Caco-2 (cell line): ENCODE measurements at regions not wholly inside any gene's neighbourhood (a gene's known extent, or its start where the extent isn't known, plus 50 kb on each side); places are given as distances from the start of the nearest gene placed in this dataset.

Experiments used
- BruUV-seq: library from RNA; stranded (reverse); fragments of 400-500 nt; replicated peaks from 2 replicates; lab custom pipeline; 2021; lab: Mats Ljungman, UMichigan
- CTCF ChIA-PET: fragments of 300-600 bp; sonication (Branson Sonifier 250); formaldehyde crosslinking; loops from one replicate; lab custom pipeline; 2022; ENCODE audit warnings: antibody characterized with exemption; lab: Charles Lee
- POLR2A ChIA-PET: fragments of 300-600 bp; sonication (Branson Sonifier 250); formaldehyde crosslinking; loops from one replicate; lab custom pipeline; 2022; ENCODE audit warnings: antibody characterized with exemption; lab: Charles Lee
- DNase-seq, 2 experiments: peaks; one replicate each; pipeline versions ENCODE4 v3.0.0 to v3.0.0-alpha.2; 2020 to 2022
- H3K27me3 ChIP-seq: replicated peaks from 2 replicates; pipeline ENCODE4 v1.6.0; 2011; ENCODE audit warnings: low read length; ENCODE audit not compliant: control insufficient read depth, insufficient read depth
- H3K36me3 ChIP-seq: 2 replicates; pipeline ENCODE4 v1.5.1; 2011; ENCODE audit warnings: low read length; ENCODE audit not compliant: control insufficient read depth, insufficient read depth
- H3K4me1 ChIP-seq: fragments of 250-450 bp; sonication (Bioruptor Pico); 2 replicates; pipeline ENCODE4 v1.5.1; 2020; ENCODE audit warnings: mild to moderate bottlenecking
- H3K4me3 ChIP-seq: 2 replicates; pipeline ENCODE4 v1.5.1; 2011; ENCODE audit warnings: low read depth, mild to moderate bottlenecking, control low read depth, low read length
- H3K9me3 ChIP-seq: fragments of 250-450 bp; sonication (Bioruptor Pico); 2 replicates; pipeline ENCODE4 v1.5.1; 2020; ENCODE audit warnings: mild to moderate bottlenecking, moderate library complexity
- H3K27ac Mint-ChIP-seq: one replicate; pipeline ENCODE4 v1.8.0; 2022; ENCODE audit warnings: mixed read lengths; ENCODE audit not compliant: unreplicated experiment
- H3K27me3 Mint-ChIP-seq: one replicate; pipeline ENCODE4 v1.8.0; 2022; ENCODE audit warnings: mixed read lengths; ENCODE audit not compliant: insufficient read depth, unreplicated experiment
- H3K36me3 Mint-ChIP-seq: one replicate; pipeline ENCODE4 v1.8.0; 2022; ENCODE audit warnings: mild to moderate bottlenecking, mixed read lengths; ENCODE audit not compliant: insufficient read depth, unreplicated experiment
- H3K4me1 Mint-ChIP-seq: one replicate; pipeline ENCODE4 v1.8.0; 2022; ENCODE audit warnings: low read depth, mixed read lengths; ENCODE audit not compliant: unreplicated experiment
- H3K4me3 Mint-ChIP-seq: one replicate; pipeline ENCODE4 v1.8.0; 2022; ENCODE audit warnings: mild to moderate bottlenecking, moderate library complexity, mixed read lengths; ENCODE audit not compliant: unreplicated experiment
- H3K9me3 Mint-ChIP-seq: one replicate; pipeline ENCODE4 v1.8.0; 2022; ENCODE audit warnings: mixed read lengths; ENCODE audit not compliant: unreplicated experiment
- intact Hi-C: fragments of 100-400 bp; cut with micrococcal nuclease; formaldehyde crosslinking; loops from one replicate; pipeline ENCODE4 v1.10.0; 2022; ENCODE audit not compliant: unreplicated experiment
- TF ChIP-seq, protein P1 (sequence below), 2 experiments: fragments of 200-600 bp in 1 of 2; IDR thresholded peaks; 1 replicate in 1 of 2; 2 replicates in 1 of 2; pipeline versions ENCODE4 v1.5.1 to v1.8.0; 2011 to 2022; ENCODE audit warnings: antibody characterized with exemption in 1 of 2, control low read depth in 1 of 2, inconsistent platforms in 1 of 2, low read depth in 1 of 2, low read length in 1 of 2, mild to moderate bottlenecking in 1 of 2, moderate library complexity in 1 of 2; ENCODE audit not compliant: insufficient read depth in 1 of 2, severe bottlenecking in 1 of 2, unreplicated experiment in 1 of 2

DNA sequence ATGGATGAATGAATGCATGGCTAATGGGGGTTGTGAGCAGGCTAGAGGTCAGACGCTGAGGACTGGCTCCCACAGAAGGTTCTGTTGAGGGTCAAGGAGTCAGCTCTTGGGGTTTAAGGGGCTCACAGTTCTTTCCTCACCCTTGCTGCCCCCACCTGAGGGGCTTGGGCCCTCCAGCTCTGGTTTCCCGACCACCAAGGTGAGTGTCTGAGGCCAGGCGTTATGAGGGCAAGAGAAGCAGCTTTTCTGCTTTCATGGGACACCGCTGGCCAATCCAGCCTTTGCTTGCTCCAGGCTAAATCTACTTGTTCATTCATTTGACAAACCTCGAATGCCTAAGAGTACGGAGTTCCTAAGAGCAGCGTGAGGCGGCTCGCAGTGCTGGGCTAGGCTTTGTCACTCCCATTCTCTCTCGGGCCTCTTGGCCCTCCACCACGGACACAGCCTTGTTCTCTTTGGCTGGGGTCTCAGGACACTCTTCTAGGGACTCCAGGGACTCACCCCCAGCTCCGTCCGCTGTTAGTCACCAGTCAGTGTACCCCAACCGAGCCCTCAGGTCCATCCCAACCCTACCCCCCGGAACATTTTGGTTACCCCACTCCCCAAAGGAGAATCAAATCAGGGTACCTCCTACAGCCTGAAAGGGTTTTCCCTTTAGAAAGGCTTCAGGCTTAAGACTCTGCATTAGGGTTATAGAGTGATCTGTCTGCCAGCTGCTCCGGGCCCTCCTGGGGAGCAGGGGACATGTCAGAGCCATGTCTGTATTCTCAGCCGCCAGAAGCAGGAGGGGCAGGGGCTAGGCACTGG lies 210.1 kb upstream of the MVB12B start:
- Histone ChIP-seq H3K36me3 (no peaks in the 10 kb centered on the region), H3K27me3 (no peaks in the 10 kb centered on the region; the same call in 1 of the 2 replicates), H3K4me1 (peaks cover 10% of the 10 kb centered on the region), H3K4me3 (no peak overlapping the region), H3K9me3 (no peaks in the 10 kb centered on the region)
- POLR2A ChIA-PET: interaction anchor here (0.5 to 0.6 kb wide), 2 partner anchors 198 to 376 kb away, joined by 3 to 4 read pairs; no protein-coding TSS in a partner anchor
- intact Hi-C loops: no loop called here
- DNase-seq: no peak
- Mint-ChIP-seq H3K4me3 (no peak overlapping the region), H3K9me3 (no peaks in the 10 kb centered on the region), H3K4me1 (peaks cover 8% of the 10 kb centered on the region), H3K36me3 (no peaks in the 10 kb centered on the region), H3K27ac (no peak overlapping the region), H3K27me3 (peaks cover 11% of the 10 kb centered on the region)
- TF ChIP-seq, protein P1, sequence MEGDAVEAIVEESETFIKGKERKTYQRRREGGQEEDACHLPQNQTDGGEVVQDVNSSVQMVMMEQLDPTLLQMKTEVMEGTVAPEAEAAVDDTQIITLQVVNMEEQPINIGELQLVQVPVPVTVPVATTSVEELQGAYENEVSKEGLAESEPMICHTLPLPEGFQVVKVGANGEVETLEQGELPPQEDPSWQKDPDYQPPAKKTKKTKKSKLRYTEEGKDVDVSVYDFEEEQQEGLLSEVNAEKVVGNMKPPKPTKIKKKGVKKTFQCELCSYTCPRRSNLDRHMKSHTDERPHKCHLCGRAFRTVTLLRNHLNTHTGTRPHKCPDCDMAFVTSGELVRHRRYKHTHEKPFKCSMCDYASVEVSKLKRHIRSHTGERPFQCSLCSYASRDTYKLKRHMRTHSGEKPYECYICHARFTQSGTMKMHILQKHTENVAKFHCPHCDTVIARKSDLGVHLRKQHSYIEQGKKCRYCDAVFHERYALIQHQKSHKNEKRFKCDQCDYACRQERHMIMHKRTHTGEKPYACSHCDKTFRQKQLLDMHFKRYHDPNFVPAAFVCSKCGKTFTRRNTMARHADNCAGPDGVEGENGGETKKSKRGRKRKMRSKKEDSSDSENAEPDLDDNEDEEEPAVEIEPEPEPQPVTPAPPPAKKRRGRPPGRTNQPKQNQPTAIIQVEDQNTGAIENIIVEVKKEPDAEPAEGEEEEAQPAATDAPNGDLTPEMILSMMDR (IDR thresholded peaks at IDR 0.05; ENCODE audit: insufficient read depth in 1 of 2, low read depth in 1 of 2, low read length in 1 of 2, severe bottlenecking in 1 of 2, unreplicated experiment in 1 of 2): no peak
- CTCF ChIA-PET: no interaction called here
- BruUV-seq: no TSS peak

DNA sequence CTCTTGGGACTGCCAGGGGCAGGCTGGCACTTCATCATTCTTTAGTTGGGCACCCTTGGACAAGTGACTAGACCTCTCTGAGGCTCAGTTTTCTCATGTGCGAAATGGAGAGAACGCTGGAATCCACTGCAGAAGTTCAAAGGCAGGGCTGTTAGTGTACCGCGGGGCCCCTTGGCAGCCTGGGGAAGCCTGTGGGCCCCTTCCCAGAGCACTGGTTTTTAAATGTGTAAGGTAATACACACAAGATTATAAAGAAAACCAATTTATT lies 209.5 kb upstream of the MVB12B start:
- no peak overlapping the region for H3K27ac Mint-ChIP-seq
- peaks cover 8% of the 10 kb centered on the region for H3K4me1 Mint-ChIP-seq
- CTCF ChIA-PET: no interaction called here
- intact Hi-C loops: no loop called here
- no peak for DNase-seq
- BruUV-seq: no TSS peak
- no peak overlapping the region for H3K4me3 ChIP-seq
- no peaks in the 10 kb centered on the region for H3K9me3 Mint-ChIP-seq
- POLR2A ChIA-PET: no interaction called here
- TF ChIP-seq, protein P1 (IDR thresholded peaks at IDR 0.05; ENCODE audit: insufficient read depth in 1 of 2, low read depth in 1 of 2, low read length in 1 of 2, severe bottlenecking in 1 of 2, unreplicated experiment in 1 of 2): no peak
- H3K9me3 ChIP-seq: no peaks in the 10 kb centered on the region
- no peaks in the 10 kb centered on the region for H3K36me3 Mint-ChIP-seq
- H3K27me3 ChIP-seq: no peaks in the 10 kb centered on the region; the same call in 1 of the 2 replicates
- H3K4me1 ChIP-seq: peaks cover 12% of the 10 kb centered on the region
- no peaks in the 10 kb centered on the region for H3K36me3 ChIP-seq
- H3K27me3 Mint-ChIP-seq: peaks cover 11% of the 10 kb centered on the region
- H3K4me3 Mint-ChIP-seq: no peak overlapping the region

DNA sequence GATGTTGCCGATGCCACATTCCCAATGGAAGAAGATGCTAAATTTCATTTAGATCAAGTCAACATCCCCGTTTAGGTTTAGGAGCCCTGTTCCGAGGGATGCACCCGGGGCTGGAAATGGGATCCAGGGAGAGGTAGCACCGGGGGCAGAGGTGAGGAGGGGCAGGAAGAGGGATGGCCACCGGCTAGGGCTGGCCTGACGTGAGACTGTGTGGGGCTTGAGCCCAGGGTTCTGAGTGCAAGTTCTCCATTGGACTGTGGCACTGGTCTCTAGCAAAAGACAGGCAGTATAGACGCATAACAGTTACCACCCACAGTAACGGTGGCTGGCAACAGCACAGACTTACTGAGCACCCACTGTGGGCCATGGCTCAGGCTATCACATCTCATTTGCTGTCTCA lies 209.0 kb upstream of the MVB12B start:
- Histone ChIP-seq H3K4me3 (no peak overlapping the region), H3K36me3 (no peaks in the 10 kb centered on the region), H3K4me1 (peaks cover 16% of the 10 kb centered on the region), H3K27me3 (no peaks in the 10 kb centered on the region; the same call in 1 of the 2 replicates), H3K9me3 (0 out of 2 replicates have a peak, but pooled peaks cover 3% of the 10 kb centered on the region)
- peaks cover 11% of the 10 kb centered on the region for H3K27me3 Mint-ChIP-seq
- ChIA-PET POLR2A (no interaction called here), CTCF (no interaction called here)
- DNase-seq: no peak
- peaks cover 8% of the 10 kb centered on the region for H3K4me1 Mint-ChIP-seq
- H3K36me3 Mint-ChIP-seq: no peaks in the 10 kb centered on the region
- BruUV-seq: no TSS peak
- no peaks in the 10 kb centered on the region for H3K9me3 Mint-ChIP-seq
- no peak overlapping the region for H3K27ac Mint-ChIP-seq
- TF ChIP-seq, protein P1 (IDR thresholded peaks at IDR 0.05; ENCODE audit: insufficient read depth in 1 of 2, low read depth in 1 of 2, low read length in 1 of 2, severe bottlenecking in 1 of 2, unreplicated experiment in 1 of 2): no peak
- intact Hi-C loops: no loop called here
- H3K4me3 Mint-ChIP-seq: no peak overlapping the region
